IMR-90 (cell line): ENCODE measurements at regions not wholly inside any gene's neighbourhood (a gene's known extent, or its start where the extent isn't known, plus 50 kb on each side); places are given as distances from the start of the nearest gene placed in this dataset.

Source experiments
- ATAC-seq: fragments of 200-7000 bp; cut with Tn5 transposase; 2 replicates; pipeline ENCODE4 v1.9.1; 2020; ENCODE audit warnings: low read depth, mild to moderate bottlenecking, moderate library complexity
- BruUV-seq: library from RNA; stranded (reverse); fragments of 400-500 nt; replicated peaks from 2 replicates; lab custom pipeline; 2021; lab: Mats Ljungman, UMichigan
- CTCF ChIA-PET: fragments of 300-600 bp; formaldehyde crosslinking; extraction: SDS; loops from one replicate; lab custom pipeline; 2021; ENCODE audit warnings: antibody characterized with exemption; lab: Yijun Ruan, JAX
- POLR2A ChIA-PET: fragments of 300-600 bp; sonication (Branson Sonifier 250); formaldehyde crosslinking; loops from one replicate; lab custom pipeline; 2022; ENCODE audit warnings: antibody characterized with exemption; ENCODE audit not compliant: unreplicated experiment; lab: Charles Lee
- DNase-seq: peaks from one replicate; pipeline ENCODE4 v3.0.0; 2013
- H2AFZ ChIP-seq: replicated peaks from 2 replicates; pipeline ENCODE3; 2013; ENCODE audit warnings: low read length, mild to moderate bottlenecking; ENCODE audit not compliant: poor library complexity
- H2AK5ac ChIP-seq: 2 replicates; pipeline ENCODE4 v1.6.1; 2013; ENCODE audit warnings: low read depth, low read length, inconsistent platforms
- H2AK9ac ChIP-seq: replicated peaks from 2 replicates; pipeline ENCODE3; 2013; ENCODE audit warnings: mild to moderate bottlenecking, low read depth, low read length, moderate library complexity; ENCODE audit not compliant: poor library complexity
- H2BK120ac ChIP-seq: 2 replicates; pipeline ENCODE4 v1.6.1; 2013; ENCODE audit warnings: low read depth, low read length, inconsistent platforms
- H2BK15ac ChIP-seq: 3 replicates; pipeline ENCODE4 v1.6.1; 2013; ENCODE audit warnings: low read depth, low read length, inconsistent platforms
- H2BK20ac ChIP-seq: 2 replicates; pipeline ENCODE4 v1.6.1; 2013; ENCODE audit warnings: low read depth, mild to moderate bottlenecking, inconsistent platforms, low read length, moderate library complexity
- H2BK5ac ChIP-seq: 2 replicates; pipeline ENCODE4 v1.6.1; 2013; ENCODE audit warnings: mild to moderate bottlenecking, low read depth, low read length, inconsistent platforms; ENCODE audit not compliant: poor library complexity, severe bottlenecking
- H3K14ac ChIP-seq: replicated peaks from 2 replicates; pipeline ENCODE4 v1.6.1; 2013; ENCODE audit warnings: low read depth, low read length, inconsistent platforms
- H3K18ac ChIP-seq: 2 replicates; pipeline ENCODE4 v1.6.1; 2013; ENCODE audit warnings: low read depth, low read length, control low read depth
- H3K23ac ChIP-seq: 2 replicates; pipeline ENCODE4 v1.6.1; 2013; ENCODE audit warnings: low read depth, low read length, inconsistent platforms
- H3K27ac ChIP-seq: 2 replicates; pipeline ENCODE4 v1.5.1; 2013; ENCODE audit warnings: mild to moderate bottlenecking, control low read depth, low read length; ENCODE audit not compliant: insufficient read depth
- H3K27me3 ChIP-seq: 2 replicates; pipeline ENCODE4 v1.6.1; 2013; ENCODE audit warnings: low read length; ENCODE audit not compliant: control insufficient read depth, insufficient read depth
- H3K36me3 ChIP-seq: 2 replicates; pipeline ENCODE4 v1.6.1; 2013; ENCODE audit warnings: low read length, mixed read lengths; ENCODE audit not compliant: control insufficient read depth, insufficient read depth
- H3K4ac ChIP-seq: 2 replicates; pipeline ENCODE4 v1.6.1; 2013; ENCODE audit warnings: low read depth, low read length, inconsistent platforms
- H3K4me1 ChIP-seq: 2 replicates; pipeline ENCODE4 v1.6.1; 2013; ENCODE audit warnings: low read length, mixed read lengths; ENCODE audit not compliant: control insufficient read depth, insufficient read depth
- H3K4me2 ChIP-seq: 2 replicates; pipeline ENCODE4 v1.6.1; 2013; ENCODE audit warnings: low read depth, mild to moderate bottlenecking, control low read depth, low read length, moderate library complexity
- H3K4me3 ChIP-seq: 2 replicates; pipeline ENCODE4 v1.5.1; 2013; ENCODE audit warnings: low read depth, mild to moderate bottlenecking, control low read depth, low read length, moderate library complexity; ENCODE audit not compliant: insufficient read depth
- H3K56ac ChIP-seq: 2 replicates; pipeline ENCODE4 v1.6.1; 2013; ENCODE audit warnings: low read length, inconsistent platforms; ENCODE audit not compliant: insufficient read depth; ENCODE audit errors: extremely low read depth
- H3K79me1 ChIP-seq, 2 experiments: 2 replicates each; pipeline ENCODE4 v1.6.1; 2013; ENCODE audit warnings: low read length in 2 of 2, inconsistent platforms in 1 of 2, low read depth in 1 of 2
- H3K9ac ChIP-seq: 2 replicates; pipeline ENCODE4 v1.6.1; 2013; ENCODE audit warnings: low read depth, low read length, control low read depth
- H3K9me1 ChIP-seq: 2 replicates; pipeline ENCODE4 v1.6.1; 2013; ENCODE audit warnings: low read length, inconsistent platforms; ENCODE audit not compliant: insufficient read depth
- H3K9me3 ChIP-seq: 2 replicates; pipeline ENCODE4 v1.6.1; 2013; ENCODE audit warnings: low read length; ENCODE audit not compliant: control insufficient read depth, insufficient read depth
- H4K20me1 ChIP-seq: 2 replicates; pipeline ENCODE4 v1.6.1; 2013; ENCODE audit warnings: low read length, inconsistent platforms; ENCODE audit not compliant: insufficient read depth
- H4K5ac ChIP-seq: 2 replicates; pipeline ENCODE4 v1.6.1; 2013; ENCODE audit warnings: mild to moderate bottlenecking, low read depth, low read length, control low read depth
- H4K8ac ChIP-seq, 2 experiments: 2 replicates each; pipeline ENCODE4 v1.6.1; 2013; ENCODE audit warnings: low read depth in 2 of 2, low read length in 2 of 2, control low read depth in 1 of 2, inconsistent platforms in 1 of 2
- H4K91ac ChIP-seq: 2 replicates; pipeline ENCODE4 v1.6.1; 2013; ENCODE audit warnings: low read depth, low read length, inconsistent platforms; ENCODE audit not compliant: insufficient read depth
- BHLHE40 ChIP-seq: fragments of 150-350 bp; IDR thresholded peaks from 2 replicates; pipeline ENCODE4 v1.6.1; 2016; ENCODE audit warnings: mild to moderate bottlenecking, low read depth, low read length
- CEBPB ChIP-seq: IDR thresholded peaks from 2 replicates; pipeline ENCODE4 v1.6.1; 2012; ENCODE audit warnings: low read depth, low read length, improper control_type of control experiment
- CHD1 ChIP-seq: IDR thresholded peaks from 2 replicates; pipeline ENCODE4 v1.6.1; 2012; ENCODE audit warnings: low read depth, low read length, improper control_type of control experiment
- FOS ChIP-seq: fragments of 150-350 bp; IDR thresholded peaks from 2 replicates; pipeline ENCODE4 v1.6.1; 2016; ENCODE audit warnings: low read depth, low read length
- MAFK ChIP-seq: IDR thresholded peaks from 2 replicates; pipeline ENCODE4 v1.6.1; 2012; ENCODE audit warnings: low read depth, low read length, improper control_type of control experiment
- MAZ ChIP-seq: IDR thresholded peaks from 2 replicates; pipeline ENCODE4 v1.6.1; 2012; ENCODE audit warnings: low read depth, mild to moderate bottlenecking, low read length, improper control_type of control experiment, moderate library complexity, borderline replicate concordance
- MXI1 ChIP-seq: IDR thresholded peaks from 2 replicates; pipeline ENCODE4 v1.6.1; 2012; ENCODE audit warnings: low read depth, mild to moderate bottlenecking, low read length, moderate library complexity, borderline replicate concordance
- NFE2L2 ChIP-seq: fragments of 150-350 bp; IDR thresholded peaks from 2 replicates; pipeline ENCODE4 v1.6.1; 2016; ENCODE audit warnings: low read depth, mild to moderate bottlenecking, low read length
- POLR2A ChIP-seq: IDR thresholded peaks from 2 replicates; pipeline ENCODE4 v1.6.1; 2012; ENCODE audit warnings: mild to moderate bottlenecking, low read depth, low read length
- RAD21 ChIP-seq: IDR thresholded peaks from 2 replicates; pipeline ENCODE4 v1.6.1; 2012; ENCODE audit warnings: low read length, improper control_type of control experiment
- RCOR1 ChIP-seq: IDR thresholded peaks from 2 replicates; pipeline ENCODE4 v1.6.1; 2012; ENCODE audit warnings: mild to moderate bottlenecking, low read length, improper control_type of control experiment; ENCODE audit not compliant: insufficient replicate concordance
- RFX5 ChIP-seq: IDR thresholded peaks from 2 replicates; pipeline ENCODE4 v1.8.0; 2012; ENCODE audit warnings: low read depth, mild to moderate bottlenecking, low read length, moderate library complexity
- SMC3 ChIP-seq: fragments of 150-350 bp; IDR thresholded peaks from 2 replicates; pipeline ENCODE4 v1.6.1; 2016; ENCODE audit warnings: low read depth, mild to moderate bottlenecking, antibody characterized with exemption, low read length, moderate library complexity
- WGBS, 2 experiments: methylation state at CpG; one replicate each; pipeline versions ENCODE4 v1.1.5 to v1.1.7; 2013; ENCODE audit warnings: missing lambda C conversion rate in 2 of 2; ENCODE audit not compliant: insufficient read length in 1 of 2; ENCODE audit errors: extremely low coverage in 2 of 2; 5-methylcytosine and 5-hydroxymethylcytosine counted together
- dilution Hi-C: fragments of 300-500 bp; cut with HindIII; formaldehyde crosslinking; loops from one replicate; pipeline ENCODE4 v1.14.3; 2018; ENCODE audit warnings: low sequenced_read_pairs; ENCODE audit not compliant: unreplicated experiment
- in situ Hi-C: fragments of 300-500 bp; cut with MboI; formaldehyde crosslinking; loops from 3 replicates; pipeline ENCODE4 v1.14.3; 2019; ENCODE audit warnings: low sequenced_read_pairs, inconsistent platforms, mixed read lengths
- intact Hi-C: fragments of 100-400 bp; cut with micrococcal nuclease; formaldehyde crosslinking; loops from 2 replicates; pipeline ENCODE4 v1.10.0; 2022
- TF ChIP-seq, protein P1 (sequence below): conservative IDR thresholded peaks from 2 replicates; pipeline ENCODE4 v1.5.1; 2012; ENCODE audit warnings: mild to moderate bottlenecking, low read depth, low read length, improper control_type of control experiment
- TF ChIP-seq, protein P2 (sequence below): fragments of 150-350 bp; IDR thresholded peaks from 2 replicates; pipeline ENCODE4 v1.6.1; 2017; ENCODE audit warnings: mild to moderate bottlenecking, antibody characterized with exemption, low read length, low read depth
- TF ChIP-seq, protein P3 (sequence below): fragments of 150-350 bp; IDR thresholded peaks from 2 replicates; pipeline ENCODE4 v1.6.1; 2016; ENCODE audit warnings: low read depth, mild to moderate bottlenecking, low read length, moderate library complexity, borderline replicate concordance

DNA sequence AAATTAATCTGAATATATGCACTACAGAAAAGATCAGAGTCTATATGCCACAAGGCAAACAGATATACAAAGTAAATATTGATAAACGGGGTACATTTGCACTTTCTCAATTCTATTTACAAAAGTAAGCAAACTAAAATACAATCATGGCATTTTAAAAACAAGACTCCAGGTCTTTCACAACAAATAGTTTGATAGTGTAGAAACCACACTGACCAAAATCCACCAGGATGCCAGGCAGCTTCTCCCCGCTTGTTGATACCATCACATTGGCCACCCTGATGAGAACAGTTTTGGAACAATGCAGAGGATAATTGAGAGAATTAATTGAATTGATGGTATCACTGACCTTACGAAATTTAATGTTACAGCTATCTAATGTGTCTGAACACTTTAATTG, 190.6 kb upstream of the TMCO5A start:
- no peak for ATAC-seq
- no peak overlapping the region for H2BK120ac ChIP-seq
- DNase-seq, result no peak
- TF ChIP-seq MAZ (no peak), MXI1 (no peak), POLR2A (no peak), RAD21 (no peak), SMC3 (no peak), FOS (no peak), RFX5 (no peak), MAFK (no peak), CEBPB (no peak), NFE2L2 (no peak), BHLHE40 (no peak), CHD1 (no peak), RCOR1 (no peak)
- TF ChIP-seq, protein P1, sequence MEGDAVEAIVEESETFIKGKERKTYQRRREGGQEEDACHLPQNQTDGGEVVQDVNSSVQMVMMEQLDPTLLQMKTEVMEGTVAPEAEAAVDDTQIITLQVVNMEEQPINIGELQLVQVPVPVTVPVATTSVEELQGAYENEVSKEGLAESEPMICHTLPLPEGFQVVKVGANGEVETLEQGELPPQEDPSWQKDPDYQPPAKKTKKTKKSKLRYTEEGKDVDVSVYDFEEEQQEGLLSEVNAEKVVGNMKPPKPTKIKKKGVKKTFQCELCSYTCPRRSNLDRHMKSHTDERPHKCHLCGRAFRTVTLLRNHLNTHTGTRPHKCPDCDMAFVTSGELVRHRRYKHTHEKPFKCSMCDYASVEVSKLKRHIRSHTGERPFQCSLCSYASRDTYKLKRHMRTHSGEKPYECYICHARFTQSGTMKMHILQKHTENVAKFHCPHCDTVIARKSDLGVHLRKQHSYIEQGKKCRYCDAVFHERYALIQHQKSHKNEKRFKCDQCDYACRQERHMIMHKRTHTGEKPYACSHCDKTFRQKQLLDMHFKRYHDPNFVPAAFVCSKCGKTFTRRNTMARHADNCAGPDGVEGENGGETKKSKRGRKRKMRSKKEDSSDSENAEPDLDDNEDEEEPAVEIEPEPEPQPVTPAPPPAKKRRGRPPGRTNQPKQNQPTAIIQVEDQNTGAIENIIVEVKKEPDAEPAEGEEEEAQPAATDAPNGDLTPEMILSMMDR, result no peak
- TF ChIP-seq, protein P2, sequence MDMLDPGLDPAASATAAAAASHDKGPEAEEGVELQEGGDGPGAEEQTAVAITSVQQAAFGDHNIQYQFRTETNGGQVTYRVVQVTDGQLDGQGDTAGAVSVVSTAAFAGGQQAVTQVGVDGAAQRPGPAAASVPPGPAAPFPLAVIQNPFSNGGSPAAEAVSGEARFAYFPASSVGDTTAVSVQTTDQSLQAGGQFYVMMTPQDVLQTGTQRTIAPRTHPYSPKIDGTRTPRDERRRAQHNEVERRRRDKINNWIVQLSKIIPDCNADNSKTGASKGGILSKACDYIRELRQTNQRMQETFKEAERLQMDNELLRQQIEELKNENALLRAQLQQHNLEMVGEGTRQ, result no peak
- TF ChIP-seq, protein P3, sequence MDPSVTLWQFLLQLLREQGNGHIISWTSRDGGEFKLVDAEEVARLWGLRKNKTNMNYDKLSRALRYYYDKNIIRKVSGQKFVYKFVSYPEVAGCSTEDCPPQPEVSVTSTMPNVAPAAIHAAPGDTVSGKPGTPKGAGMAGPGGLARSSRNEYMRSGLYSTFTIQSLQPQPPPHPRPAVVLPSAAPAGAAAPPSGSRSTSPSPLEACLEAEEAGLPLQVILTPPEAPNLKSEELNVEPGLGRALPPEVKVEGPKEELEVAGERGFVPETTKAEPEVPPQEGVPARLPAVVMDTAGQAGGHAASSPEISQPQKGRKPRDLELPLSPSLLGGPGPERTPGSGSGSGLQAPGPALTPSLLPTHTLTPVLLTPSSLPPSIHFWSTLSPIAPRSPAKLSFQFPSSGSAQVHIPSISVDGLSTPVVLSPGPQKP, result no peak
- no peaks in the 10 kb centered on the region for H3K9me1 ChIP-seq
- H4K8ac ChIP-seq, result no peak overlapping the region
- no peaks in the 10 kb centered on the region for H3K9me3 ChIP-seq
- H2BK15ac ChIP-seq, result no peak overlapping the region
- H3K23ac ChIP-seq, result no peak overlapping the region
- no peaks in the 10 kb centered on the region for H3K4me1 ChIP-seq
- no peak overlapping the region for H2BK20ac ChIP-seq
- no peak overlapping the region for H3K56ac ChIP-seq
- H3K4ac ChIP-seq, result no peak overlapping the region
- no peak overlapping the region for H3K27ac ChIP-seq
- H3K79me1 ChIP-seq, result no peaks in the 10 kb centered on the region
- in situ Hi-C loops, result no loop called here
- no peak overlapping the region for H3K4me3 ChIP-seq
- WGBS, 2 experiments, result no CpG with 5 or more reads among the region's 3 CpGs
- intact Hi-C loops, result no loop called here
- peaks cover 11% of the 10 kb centered on the region for H3K27me3 ChIP-seq
- BruUV-seq, result no TSS peak
- H3K14ac ChIP-seq, result no peak overlapping the region
- H2AK5ac ChIP-seq, result no peak overlapping the region
- H3K18ac ChIP-seq, result no peak overlapping the region
- POLR2A ChIA-PET, result no interaction called here
- no peaks in the 10 kb centered on the region for H3K36me3 ChIP-seq
- H4K20me1 ChIP-seq, result no peaks in the 10 kb centered on the region
- CTCF ChIA-PET, result interaction anchor here (1.0 kb wide), 1 partner anchor 21 kb away, joined by 3 read pairs; no protein-coding TSS in a partner anchor
- H2BK5ac ChIP-seq, result no peak overlapping the region
- dilution Hi-C loops, result no loop called here
- H4K91ac ChIP-seq, result no peak overlapping the region
- no peak overlapping the region for H3K9ac ChIP-seq
- no peak overlapping the region for H2AK9ac ChIP-seq
- H2AFZ ChIP-seq, result no peak overlapping the region
- H3K4me2 ChIP-seq, result no peak overlapping the region
- H4K5ac ChIP-seq, result no peak overlapping the region
